Testis (tissue), 2 donors: ENCODE measurements at regions not wholly inside any gene's neighbourhood (a gene's known extent, or its start where the extent isn't known, plus 50 kb on each side); places are given as distances from the start of the nearest gene placed in this dataset.

Source experiments
- DNase-seq: peaks from one replicate; pipeline ENCODE4 v3.0.0-alpha.2; 2019
- H3K27ac ChIP-seq, 2 donors: fragments of 200-600 bp; sonication (generic); one replicate each; pipeline ENCODE4 v1.5.1; 2019
- H3K27me3 ChIP-seq: fragments of 200-600 bp; sonication (generic); one replicate; pipeline ENCODE4 v1.5.1; 2019
- H3K36me3 ChIP-seq: fragments of 200-600 bp; sonication (generic); one replicate; pipeline ENCODE4 v1.5.1; 2017; ENCODE audit warnings: low read depth; ENCODE audit errors: missing control alignments
- H3K4me1 ChIP-seq: fragments of 200-600 bp; sonication (generic); one replicate; pipeline ENCODE4 v1.5.1; 2019
- H3K4me3 ChIP-seq, 2 donors: fragments of 200-600 bp; sonication (generic); one replicate each; pipeline ENCODE4 v1.5.1; 2017 to 2019
- H3K9me3 ChIP-seq: fragments of 200-600 bp; sonication (generic); one replicate; pipeline ENCODE4 v1.5.1; 2017
- POLR2A ChIP-seq: fragments of 450-650 bp; IDR thresholded peaks from one replicate; pipeline ENCODE4 v1.6.1; 2017; ENCODE audit warnings: antibody characterized with exemption, mild to moderate bottlenecking, moderate library complexity
- WGBS, 2 donors: methylation state at CpG; one replicate each; pipeline ENCODE4 v1.1.5; 2018; 5-methylcytosine and 5-hydroxymethylcytosine counted together
- intact Hi-C: fragments of 100-400 bp; cut with DNase I; formaldehyde crosslinking; loops from one replicate; pipeline ENCODE4 v1.15.1; 2023; ENCODE audit warnings: low total_unique reads
- TF ChIP-seq, protein P1 (sequence below), 3 experiments: fragments of 450-650 bp in 2 of 3; fragments of 200-600 bp in 1 of 3; sonication (generic) in 1 of 3; IDR thresholded peaks; one replicate each; pipeline ENCODE4 v1.5.1; 2016 to 2019; ENCODE audit warnings: antibody characterized with exemption in 3 of 3, mild to moderate bottlenecking in 2 of 3, moderate library complexity in 1 of 3

DNA sequence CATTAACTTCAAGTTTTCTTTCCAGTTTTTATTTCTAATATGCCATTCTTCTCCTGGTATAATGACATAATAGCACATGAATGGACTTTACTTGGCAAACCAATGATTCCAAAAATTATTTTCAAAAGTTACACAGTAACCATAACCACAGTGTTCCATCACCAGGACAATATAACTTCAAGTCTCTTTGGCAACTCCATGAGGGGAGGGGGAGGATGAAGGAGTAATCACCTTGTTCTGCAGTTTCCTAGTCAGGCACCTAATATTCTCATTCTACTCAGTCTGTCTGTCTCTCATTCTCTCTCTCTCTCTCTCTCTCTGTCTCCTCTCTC, 66.6 kb downstream of the BTG1 start:
- no peak for DNase-seq
- H3K4me3 ChIP-seq, result no peak overlapping the region
- H3K27me3 ChIP-seq, result no peaks in the 10 kb centered on the region
- intact Hi-C loops, result no loop called here
- TF ChIP-seq, protein P1, sequence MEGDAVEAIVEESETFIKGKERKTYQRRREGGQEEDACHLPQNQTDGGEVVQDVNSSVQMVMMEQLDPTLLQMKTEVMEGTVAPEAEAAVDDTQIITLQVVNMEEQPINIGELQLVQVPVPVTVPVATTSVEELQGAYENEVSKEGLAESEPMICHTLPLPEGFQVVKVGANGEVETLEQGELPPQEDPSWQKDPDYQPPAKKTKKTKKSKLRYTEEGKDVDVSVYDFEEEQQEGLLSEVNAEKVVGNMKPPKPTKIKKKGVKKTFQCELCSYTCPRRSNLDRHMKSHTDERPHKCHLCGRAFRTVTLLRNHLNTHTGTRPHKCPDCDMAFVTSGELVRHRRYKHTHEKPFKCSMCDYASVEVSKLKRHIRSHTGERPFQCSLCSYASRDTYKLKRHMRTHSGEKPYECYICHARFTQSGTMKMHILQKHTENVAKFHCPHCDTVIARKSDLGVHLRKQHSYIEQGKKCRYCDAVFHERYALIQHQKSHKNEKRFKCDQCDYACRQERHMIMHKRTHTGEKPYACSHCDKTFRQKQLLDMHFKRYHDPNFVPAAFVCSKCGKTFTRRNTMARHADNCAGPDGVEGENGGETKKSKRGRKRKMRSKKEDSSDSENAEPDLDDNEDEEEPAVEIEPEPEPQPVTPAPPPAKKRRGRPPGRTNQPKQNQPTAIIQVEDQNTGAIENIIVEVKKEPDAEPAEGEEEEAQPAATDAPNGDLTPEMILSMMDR (IDR thresholded peaks at IDR 0.05), result no peak
- no peak for TF ChIP-seq POLR2A
- H3K4me1 ChIP-seq, result peaks cover 5% of the 10 kb centered on the region
- H3K36me3 ChIP-seq, result no peaks in the 10 kb centered on the region
- H3K9me3 ChIP-seq, result no peaks in the 10 kb centered on the region
- no peak overlapping the region for H3K27ac ChIP-seq

DNA sequence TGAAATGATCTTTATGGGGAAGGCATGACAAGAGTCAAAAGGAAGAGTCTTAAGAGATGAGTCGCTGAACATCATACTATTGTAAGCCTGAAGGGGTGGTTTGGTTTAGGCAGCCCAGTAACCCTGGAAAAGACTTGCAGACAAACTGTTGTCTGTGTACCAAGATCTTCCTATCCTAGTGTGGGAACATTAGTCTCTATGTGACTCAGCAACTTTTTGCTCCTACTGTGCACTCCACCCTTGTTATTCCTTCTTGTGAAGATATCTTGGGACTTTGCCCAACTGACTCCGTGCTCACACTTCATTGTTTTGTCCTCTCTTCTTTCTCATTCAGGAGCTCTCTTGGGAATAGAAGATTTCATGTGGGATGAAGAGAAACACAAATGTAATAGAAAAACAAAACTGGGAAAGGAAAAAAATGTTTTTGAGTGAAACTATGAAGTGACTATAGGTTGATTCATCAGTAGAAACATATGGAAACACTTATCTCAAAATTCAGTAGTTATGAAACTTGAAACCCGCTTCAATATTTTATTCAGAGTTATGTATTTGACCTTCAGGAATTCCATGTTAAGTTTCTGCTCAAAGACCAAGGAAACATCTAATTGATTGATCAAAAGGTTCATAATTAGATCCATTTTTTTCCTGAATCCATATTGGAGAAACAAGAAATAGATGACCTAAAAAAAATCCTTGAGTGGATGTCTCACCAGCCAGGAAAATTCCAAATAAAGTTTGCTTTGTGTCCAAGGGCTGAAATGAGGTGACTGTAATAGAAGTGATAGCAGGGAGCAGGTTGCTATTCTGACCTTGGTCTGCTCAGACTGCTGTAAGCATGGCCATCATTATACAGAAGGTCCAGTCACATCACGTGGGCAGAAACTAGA, 67.2 kb downstream of the BTG1 start:
- intact Hi-C loops, result no loop called here
- Histone ChIP-seq H3K9me3 (no peaks in the 10 kb centered on the region), H3K4me3 (no peak overlapping the region), H3K4me1 (peaks cover 5% of the 10 kb centered on the region), H3K27me3 (no peaks in the 10 kb centered on the region), H3K36me3 (no peaks in the 10 kb centered on the region), H3K27ac (peak overlapping the region in 1 of 2 donors; percentile 11)
- no peak for TF ChIP-seq POLR2A
- TF ChIP-seq, protein P1 (IDR thresholded peaks at IDR 0.05), result no peak
- DNase-seq, result peak; percentile 41
- 60 to 61% methylated on average over 4 of the region's 4 CpGs for WGBS, 2 donors

DNA sequence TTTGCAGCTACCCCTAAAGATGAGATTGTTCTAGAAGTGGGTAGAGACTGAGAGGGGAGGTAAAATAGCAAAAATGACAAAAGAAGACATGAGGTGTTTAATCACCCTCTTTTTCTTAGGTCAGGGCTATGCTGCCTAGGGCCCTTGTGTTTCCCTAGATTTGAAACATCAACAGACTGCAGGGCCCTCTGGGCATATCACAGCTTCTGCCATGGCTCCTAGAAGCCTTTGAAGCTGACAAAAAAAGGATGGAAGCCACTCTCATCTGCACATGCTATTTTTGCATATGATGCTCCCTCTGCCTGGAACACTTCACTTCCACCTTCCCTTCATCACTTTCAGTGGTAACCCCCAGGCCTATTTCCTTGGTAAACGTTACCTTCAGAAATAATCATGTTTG, 68.1 kb downstream of the BTG1 start:
- intact Hi-C loops, result no loop called here
- no peaks in the 10 kb centered on the region for H3K27me3 ChIP-seq
- H3K36me3 ChIP-seq, result no peaks in the 10 kb centered on the region
- 89 to 97% methylated on average over 1 of the region's 1 CpG for WGBS, 2 donors
- no peak for DNase-seq
- H3K4me3 ChIP-seq, result no peak overlapping the region
- peaks cover 5% of the 10 kb centered on the region for H3K4me1 ChIP-seq
- no peaks in the 10 kb centered on the region for H3K9me3 ChIP-seq
- H3K27ac ChIP-seq, result peak overlapping the region in 1 of 2 donors; percentile 11
- TF ChIP-seq POLR2A, result no peak
- TF ChIP-seq, protein P1 (IDR thresholded peaks at IDR 0.05), result no peak

DNA sequence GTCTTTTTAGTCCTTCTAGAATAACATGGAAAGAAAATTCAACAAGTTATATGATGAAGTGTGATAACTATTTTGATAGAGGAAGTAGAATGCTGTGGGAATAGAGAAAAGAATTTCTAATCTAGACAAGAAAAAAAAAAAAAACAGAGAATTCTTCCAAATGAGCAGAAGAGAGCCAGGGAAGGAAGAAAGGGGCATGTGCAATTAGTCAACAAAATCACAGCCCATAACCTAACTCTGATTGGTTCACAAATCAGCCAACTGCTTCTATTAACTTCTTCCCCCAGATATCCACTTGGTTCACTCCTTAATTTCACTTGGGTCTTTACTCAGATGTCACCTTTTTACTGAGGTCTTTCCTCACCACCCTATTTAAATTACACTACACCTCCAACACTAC, 69.5 kb downstream of the BTG1 start:
- intact Hi-C loops, result no loop called here
- Histone ChIP-seq H3K27ac (no peak overlapping the region), H3K4me3 (no peak overlapping the region), H3K9me3 (no peaks in the 10 kb centered on the region), H3K36me3 (no peaks in the 10 kb centered on the region), H3K27me3 (no peaks in the 10 kb centered on the region), H3K4me1 (peaks cover 5% of the 10 kb centered on the region)
- DNase-seq, result no peak
- TF ChIP-seq, protein P1 (IDR thresholded peaks at IDR 0.05), result no peak
- TF ChIP-seq POLR2A, result no peak

DNA sequence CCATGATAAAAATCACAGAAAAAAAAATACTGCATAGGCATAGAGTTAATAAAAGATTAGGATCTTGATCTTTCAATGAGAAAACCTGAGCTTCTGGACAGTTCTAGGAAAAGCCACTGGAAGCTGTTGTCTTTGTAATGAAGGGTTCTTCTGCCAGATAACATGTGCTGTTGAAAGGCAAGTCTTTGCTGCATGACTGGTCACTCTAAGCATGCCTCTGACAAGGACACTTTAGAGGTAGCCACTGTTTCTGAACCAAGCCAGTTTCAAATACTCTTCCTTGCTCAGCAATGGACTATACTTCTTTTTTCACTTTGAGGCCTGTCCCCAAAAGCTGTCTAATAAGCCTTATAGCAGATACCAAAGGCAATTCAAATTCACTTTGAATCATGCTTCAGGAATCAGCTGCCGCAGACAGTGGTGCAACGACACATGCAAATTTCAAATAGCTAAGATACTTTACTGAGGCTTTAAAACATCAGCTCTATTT, 70.2 kb downstream of the BTG1 start:
- Histone ChIP-seq H3K4me3 (no peak overlapping the region), H3K9me3 (no peaks in the 10 kb centered on the region), H3K27me3 (no peaks in the 10 kb centered on the region), H3K36me3 (no peaks in the 10 kb centered on the region), H3K4me1 (peaks cover 5% of the 10 kb centered on the region), H3K27ac (no peak overlapping the region)
- no peak for DNase-seq
- no peak for TF ChIP-seq POLR2A
- TF ChIP-seq, protein P1 (IDR thresholded peaks at IDR 0.05), result no peak
- intact Hi-C loops, result no loop called here
- 93% methylated on average over 2 of the region's 2 CpGs for WGBS, 2 donors
